NK-92 treated with Interleukin-12 subunit alpha and Interleukin-12 subunit beta, amount 100 ng/mL, for 24 hours (cell line): ENCODE measurements at regions not wholly inside any gene's neighbourhood (a gene's known extent, or its start where the extent isn't known, plus 50 kb on each side); places are given as distances from the start of the nearest gene placed in this dataset.

Experiments used
- DNase-seq: peaks from one replicate; lab custom pipeline; 2025; lab: John Stamatoyannopoulos, UW

DNA sequence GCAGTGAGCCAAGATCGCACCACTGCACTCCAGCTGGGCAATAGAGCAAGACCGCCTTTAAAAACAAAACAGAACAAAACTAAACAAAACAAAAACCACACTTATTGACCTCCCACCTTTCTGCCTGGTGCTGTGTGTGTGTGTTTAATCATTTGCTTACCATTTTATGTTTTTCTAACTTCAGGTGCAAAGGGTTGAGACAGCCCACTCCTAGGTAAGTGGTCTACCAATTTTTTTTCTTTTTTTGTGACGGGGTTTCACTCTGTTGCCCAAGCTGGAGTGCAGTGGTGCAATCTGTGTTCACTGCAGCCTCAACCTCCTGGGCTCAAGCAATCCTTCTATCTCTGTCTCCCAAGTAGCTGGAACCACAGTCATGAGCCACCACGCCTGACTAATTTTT lies 65.8 kb downstream of the SALL1 start:
- DNase-seq, result no peak

DNA sequence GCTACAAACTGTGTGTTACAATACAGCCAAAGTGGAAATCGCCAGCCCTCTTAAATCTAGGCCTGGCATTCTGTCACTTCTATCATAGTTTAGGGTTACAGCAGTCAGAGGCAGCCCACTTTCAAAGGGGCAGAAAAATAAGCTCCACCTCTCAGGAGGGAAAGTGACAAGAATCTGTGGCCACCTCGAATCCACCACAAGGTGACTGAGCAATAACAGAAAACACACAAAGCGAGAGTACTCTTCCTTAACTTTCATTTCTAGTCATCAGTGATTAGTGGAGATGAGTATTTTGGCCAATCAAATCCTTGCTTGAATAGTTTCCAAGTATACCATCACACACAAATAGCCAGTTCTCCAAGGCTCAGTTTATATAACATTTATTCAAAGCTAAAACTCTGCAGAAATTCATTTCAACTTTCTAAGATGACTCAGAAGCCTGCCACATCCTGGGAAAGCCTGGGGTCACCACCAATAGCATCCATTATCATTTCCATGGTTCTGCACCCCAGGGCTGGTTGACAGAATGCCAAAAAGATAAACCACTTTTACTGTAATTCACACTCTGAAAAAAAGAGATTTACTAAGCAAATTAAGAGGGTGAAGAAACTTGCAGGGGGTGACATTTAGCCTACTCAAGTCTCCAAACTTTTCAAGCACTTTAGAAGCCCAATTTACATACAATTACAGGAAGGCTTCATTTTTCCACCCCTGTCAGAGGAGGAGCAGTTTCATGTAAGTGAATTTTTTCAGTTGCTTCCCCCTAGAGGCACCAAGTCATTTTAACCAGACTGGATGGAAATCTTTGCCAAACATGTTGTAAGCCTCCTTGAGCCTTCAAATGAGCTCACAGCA lies 66.8 kb downstream of the SALL1 start:
- DNase-seq, result no peak

DNA sequence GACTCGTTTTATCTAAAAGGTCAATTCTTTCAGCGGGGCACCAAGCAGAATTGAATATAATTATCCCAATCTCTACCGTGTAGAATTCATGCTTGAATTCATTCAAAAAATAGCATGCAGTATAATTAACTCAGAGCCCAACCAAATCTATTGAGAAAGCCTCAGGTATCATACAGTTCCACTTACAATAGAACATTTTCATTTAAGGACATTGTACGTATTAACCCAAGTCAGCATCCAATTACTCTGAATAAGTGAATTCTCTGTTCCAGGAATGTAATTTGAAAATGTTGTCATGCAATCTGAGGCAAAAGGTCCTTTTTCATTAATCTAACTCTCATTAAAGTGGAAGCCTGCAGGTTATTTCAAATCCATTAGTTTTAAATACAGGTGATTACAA lies 78.5 kb downstream of the SALL1 start:
- no peak for DNase-seq

DNA sequence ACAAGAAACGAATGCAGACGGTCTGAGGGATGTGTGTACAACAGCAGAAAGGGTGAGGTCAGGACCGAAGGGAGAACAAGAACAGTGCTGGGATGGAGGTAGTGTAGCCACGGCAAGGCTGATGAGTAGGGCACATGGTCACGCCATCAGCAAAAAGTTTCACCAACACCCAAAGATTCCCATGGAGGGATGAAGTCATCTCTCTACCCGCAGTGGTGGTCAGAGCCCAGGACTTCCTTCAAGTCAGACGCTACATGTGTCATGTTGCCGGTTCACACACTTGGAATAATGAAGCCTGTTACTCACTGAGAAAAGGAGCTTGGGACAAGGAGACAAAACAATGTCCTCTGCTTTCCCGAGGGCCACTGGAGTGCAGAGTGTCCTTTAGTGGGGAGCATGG lies 79.7 kb downstream of the SALL1 start:
- DNase-seq, result no peak

DNA sequence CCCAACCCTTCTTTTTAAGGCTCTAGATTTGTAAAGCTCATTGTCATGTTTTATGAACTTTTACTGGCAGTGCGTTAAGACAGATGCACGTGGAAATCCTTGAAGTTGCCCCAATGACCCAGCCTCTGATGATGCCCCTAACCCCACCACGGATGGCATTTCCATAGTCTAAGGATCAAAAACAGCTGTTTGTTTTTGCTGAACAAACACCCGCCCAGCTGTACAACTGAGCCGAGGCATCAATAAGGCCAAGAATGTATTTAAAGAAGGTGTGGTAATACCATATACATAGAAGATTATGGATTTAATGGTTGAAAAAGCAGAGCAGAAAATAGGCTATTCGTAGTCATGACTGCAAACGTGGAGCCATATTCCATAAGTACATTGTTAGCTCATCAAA lies 83.7 kb downstream of the SALL1 start:
- no peak for DNase-seq

DNA sequence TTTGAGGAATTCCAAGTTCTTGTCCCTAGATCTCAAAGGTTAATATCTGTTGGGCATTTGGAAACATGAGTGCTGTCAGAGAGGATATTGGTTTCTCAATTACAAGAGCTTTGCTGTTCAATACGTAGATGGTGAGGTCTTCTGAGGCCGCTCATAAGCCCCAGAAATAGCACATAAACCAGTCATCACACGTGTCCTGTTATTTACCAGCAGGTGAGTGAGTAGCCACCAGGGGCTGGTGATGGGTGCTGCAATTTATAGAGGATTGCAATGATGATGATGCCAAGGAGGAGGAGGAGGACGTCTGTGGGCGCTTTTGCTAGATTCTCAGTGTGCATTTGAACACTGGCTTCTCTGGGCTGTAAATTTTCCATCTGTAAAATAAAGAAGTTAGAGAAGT lies 89.0 kb downstream of the SALL1 start:
- DNase-seq, result no peak

DNA sequence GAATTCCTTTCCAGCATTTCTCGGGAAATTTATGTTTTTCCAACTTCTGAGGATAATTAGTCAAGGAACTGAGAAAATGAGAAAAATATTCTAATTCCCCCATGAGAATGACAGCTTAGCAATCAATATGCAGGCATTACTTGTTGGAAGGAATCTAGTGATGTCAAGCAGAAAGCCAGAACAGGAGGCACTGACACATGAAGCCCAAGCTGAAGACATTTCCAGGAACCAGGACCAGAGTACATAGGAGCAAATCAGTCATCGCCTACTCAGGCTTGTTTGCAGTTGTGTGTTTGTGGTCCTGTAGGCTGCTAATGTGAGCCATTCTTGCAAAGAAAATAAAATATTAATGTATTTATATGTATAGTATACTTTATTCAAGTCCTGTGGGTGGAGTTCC lies 89.7 kb downstream of the SALL1 start:
- DNase-seq, result no peak

DNA sequence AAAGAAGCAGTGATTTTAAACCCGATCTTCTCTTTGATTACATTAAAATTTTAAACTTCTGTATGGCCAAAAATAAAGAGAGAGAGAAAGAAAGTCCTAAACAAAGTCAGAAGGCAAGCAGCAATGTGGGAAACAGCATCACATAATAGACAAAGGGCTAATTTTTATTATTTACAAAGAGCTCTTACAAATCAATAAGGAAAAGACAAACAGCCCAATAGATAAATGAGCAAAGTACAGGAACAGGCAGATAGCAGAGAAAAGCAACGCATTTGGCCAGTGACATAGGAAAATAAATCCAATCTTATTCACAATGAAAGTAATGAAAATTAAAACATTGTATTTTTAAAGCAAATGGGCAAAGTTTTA lies 93.1 kb downstream of the SALL1 start:
- DNase-seq, result no peak

DNA sequence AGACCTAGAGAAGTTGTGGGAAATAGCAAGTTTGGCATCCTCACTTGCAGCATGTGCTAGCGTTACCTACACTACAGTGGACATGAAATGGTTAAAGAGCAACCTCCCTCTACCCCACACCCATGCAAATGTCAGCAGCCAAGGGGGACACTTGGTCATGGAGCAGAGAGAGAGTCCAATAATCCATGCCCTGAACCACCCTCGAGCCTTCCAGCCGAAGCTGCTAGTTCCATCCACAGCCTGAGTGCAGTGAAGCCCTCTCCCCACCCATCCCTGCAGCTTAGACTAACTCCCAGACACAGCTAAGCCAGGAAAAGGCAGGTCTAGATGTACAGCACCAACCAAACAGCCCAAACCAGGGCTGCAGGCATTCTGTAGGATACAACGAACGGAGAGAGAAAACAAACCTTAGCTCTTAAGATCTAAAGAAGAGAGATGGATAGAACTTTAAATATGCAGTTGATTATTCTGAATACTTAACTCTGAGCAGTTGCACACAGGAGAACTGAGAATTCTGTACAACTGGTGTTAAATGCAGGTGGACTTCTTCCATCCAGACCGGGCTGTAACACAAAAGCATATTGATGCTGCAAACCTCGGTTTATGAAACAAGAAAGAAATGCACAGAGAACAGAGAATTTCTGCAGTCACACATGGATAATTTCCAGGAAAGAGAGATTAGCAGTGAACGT lies 93.8 kb downstream of the SALL1 start:
- DNase-seq, result no peak

DNA sequence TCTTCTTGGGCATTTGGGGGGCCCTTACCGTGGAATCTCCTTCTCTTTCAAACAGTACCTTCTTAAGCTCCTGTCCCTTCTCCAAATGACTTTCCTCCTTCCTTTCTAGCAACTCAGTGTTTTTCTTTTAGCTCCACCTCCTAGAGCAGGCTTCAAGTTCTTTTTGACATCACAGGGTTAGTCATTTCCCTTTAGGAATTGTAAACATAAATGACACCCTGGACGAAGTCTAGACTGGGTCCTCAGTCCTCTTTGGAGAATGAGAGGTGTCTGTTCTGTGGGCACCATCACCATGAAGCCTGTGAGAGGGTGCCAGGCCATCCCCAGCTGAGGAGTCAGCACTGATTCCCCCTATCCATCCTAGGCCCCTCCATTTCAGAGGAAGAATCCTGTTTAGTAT lies 94.7 kb downstream of the SALL1 start:
- no peak for DNase-seq

DNA sequence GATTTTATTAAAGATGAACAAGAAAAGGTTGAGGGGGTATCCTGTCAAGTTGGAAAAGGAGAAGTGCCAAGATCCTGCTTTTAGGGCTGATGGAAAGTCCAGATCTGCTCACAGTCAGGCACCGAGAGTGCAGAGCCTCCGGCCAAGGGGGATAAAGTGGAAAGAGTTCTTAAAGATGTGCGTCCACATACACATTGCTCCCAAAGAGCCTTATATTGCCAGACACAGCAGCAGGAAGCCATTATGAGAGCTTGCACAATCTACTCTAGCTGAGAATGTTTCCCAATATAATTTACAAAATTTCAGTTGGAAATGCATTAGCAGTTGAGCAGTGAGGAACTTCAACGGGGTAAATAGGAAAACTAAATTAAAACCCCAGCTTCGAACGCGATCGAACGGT lies 95.6 kb downstream of the SALL1 start:
- no peak for DNase-seq

DNA sequence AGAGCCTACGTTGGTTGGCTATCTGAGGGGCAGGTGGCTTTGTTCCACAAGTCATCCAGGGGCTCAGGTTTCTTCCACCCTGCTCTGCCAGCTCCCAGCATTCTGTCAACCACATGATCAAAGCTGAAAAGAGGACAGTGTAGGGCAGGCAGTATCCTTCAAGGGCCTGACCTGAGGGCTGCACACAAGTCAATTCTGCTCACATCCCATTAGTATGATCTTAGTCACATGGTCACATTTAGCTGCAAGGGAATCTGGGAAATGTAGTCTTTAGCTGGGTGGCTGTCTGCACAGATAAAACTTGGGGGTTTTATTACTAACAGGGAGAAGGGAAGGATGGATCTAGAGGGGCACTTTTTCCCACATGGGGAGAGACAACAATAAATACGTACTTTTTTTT lies 97.3 kb downstream of the SALL1 start:
- DNase-seq, result no peak

DNA sequence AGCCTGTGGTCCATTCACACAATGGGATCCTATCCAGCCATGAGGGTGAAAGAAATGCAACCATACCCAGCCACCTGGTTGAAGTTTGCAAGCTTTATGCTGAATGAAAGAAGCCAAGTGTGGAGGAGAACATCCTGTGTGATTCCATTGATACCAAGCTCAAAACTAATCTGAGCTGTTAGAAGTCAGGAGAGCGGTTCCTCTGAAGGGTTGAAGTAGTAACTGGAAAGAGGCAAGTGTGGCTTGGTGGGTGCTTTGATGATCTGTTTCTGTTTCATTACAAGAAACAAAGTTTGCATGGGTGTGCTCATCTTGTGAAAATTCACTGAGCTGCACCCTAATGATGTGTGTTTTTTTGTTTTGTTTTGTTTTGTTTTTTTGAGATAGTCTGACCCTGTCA lies 99.4 kb downstream of the SALL1 start:
- no peak for DNase-seq

DNA sequence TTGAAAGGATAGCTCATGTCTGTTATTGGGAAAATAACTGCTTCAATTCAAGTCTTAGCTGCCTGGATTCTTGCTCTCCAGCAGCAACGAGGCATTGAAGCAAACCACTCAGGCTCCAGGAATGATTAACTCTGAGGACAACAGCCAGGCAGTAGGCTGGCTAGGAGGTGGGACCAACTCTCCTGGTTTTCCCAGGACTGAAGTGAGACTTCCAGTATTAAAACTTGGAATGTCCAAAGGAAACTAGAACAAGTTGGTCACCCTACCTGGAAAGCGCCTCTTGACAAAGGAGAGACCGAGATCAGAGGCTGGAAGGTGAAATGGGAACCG lies 100.7 kb downstream of the SALL1 start:
- no peak for DNase-seq

DNA sequence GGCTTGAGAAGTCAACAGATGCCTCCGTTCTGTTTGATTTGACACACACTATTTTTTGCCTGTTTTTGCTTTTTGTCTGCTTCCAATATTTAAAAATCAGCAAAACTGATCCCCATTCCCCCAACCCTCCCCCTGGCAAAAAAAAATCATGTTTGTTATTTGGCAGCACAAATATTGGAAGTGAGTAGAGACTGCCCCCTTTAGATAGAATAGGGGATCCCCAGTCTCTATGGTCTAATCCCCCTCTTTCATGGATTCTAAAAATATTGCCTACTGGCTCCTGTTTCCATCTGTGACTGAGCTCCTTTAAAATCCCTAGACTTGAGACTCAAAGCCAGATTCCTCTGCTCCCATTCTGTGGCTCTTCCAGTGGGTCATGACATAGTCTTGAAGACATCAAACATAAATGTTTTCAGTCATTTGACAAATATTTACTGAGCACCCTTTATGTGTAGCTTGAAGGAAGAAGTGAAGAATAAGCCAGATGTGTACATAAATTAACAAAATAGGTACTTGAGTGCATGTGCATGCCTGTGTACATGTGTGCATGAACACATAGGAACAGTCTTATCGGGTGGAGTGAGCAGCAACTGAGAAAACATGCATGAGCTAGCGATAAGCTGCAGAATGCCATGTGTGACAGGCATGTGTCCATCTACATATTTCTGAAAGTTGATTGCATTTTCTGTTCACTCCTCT lies 101.2 kb downstream of the SALL1 start:
- no peak for DNase-seq

DNA sequence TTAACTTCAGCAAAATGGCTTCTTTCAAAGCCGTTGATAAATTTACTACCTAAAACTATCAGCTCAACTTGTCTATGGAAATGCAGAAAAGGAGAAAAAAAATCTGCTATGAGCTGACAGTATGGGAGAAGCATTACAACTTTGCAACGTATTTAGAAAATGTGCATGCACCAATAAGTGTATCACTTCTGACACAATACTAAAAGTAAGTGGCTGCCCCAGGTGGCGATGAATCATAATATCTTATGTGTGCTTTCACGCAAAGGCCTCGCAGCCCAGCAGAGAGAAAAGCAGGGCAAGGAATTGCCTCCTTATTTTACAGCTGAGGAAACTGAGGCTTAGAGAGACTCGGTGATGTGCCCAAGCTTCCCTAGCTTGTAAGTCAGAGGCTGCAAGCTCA lies 101.8 kb downstream of the SALL1 start:
- DNase-seq, result no peak

DNA sequence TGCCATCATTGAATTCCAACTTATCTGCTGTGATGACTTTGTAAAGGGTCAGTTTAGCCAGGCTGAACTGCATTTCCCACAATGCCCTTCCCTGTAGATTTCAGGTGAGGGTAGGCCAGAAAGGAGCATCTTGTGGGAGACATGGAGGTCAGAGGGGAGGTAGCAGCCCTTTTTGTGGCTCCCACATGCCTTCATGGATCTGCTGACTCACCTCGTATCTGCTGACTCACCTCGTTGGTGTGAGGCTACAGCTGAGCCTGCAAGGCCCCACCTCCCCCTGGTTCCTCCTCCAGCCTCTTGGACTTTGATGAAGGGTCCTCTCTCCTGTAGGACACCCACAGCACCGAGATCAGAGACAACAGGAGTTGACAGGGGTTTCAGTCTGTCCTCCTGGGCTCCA lies 102.5 kb downstream of the SALL1 start:
- DNase-seq, result peak; percentile 4

DNA sequence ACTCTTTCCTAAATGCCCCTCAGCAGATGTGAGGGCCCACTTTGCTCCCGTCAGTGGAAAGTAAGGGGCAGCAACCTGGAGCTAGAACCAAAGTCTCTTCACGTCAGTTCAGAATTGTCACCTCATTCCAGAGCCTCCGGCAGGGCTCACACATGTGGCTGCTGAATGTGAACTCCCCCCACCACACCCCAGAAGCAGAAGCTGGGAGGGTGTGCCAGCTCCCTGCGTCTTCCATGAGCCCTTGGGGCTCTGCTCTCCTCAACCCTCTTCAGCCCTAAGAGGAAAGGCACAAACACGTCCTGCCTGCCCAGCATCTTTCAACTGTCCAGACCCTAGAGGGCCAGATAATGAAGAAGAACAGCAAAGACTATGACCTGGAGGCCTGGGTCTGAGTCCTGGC lies 105.3 kb downstream of the SALL1 start:
- DNase-seq, result no peak

DNA sequence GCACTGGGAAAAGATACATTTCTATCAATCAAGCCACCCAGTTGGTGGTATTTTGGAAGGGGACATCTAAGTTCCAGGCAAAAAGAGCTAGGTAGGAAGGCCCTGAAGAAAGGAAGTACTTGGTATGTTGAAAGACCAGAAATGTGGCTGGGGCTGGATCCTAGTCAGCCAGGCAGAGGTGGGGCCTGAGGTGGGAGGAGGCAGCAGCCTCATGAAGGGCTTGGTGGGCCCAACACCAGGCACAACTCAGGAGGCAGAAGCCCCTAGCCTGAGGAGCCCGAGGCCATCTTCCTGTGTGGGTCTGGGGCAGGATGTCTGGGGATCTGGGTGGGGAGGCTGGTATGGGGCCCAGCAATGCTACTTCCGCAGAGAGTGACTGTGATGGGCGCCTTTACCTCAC lies 105.9 kb downstream of the SALL1 start:
- no peak for DNase-seq

DNA sequence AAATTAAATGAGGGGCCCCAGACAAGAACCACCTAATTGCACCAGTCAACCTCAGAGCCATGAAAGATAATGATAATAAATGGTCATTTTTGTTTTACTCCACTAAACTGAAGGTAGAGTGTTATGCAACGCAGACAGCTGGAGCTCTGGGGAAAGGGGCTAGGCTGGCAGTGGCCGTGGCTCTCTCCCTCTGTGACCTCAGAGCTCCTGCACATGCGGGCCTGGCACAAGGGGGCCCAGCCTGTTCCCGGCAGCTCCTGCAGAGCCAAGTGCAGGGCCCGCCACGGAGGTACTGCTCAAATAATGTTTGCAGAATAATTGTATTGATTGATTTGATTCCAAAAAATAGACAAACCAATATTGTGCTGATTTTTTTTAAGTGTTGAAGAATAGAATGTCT lies 109.5 kb downstream of the SALL1 start:
- DNase-seq, result no peak

DNA sequence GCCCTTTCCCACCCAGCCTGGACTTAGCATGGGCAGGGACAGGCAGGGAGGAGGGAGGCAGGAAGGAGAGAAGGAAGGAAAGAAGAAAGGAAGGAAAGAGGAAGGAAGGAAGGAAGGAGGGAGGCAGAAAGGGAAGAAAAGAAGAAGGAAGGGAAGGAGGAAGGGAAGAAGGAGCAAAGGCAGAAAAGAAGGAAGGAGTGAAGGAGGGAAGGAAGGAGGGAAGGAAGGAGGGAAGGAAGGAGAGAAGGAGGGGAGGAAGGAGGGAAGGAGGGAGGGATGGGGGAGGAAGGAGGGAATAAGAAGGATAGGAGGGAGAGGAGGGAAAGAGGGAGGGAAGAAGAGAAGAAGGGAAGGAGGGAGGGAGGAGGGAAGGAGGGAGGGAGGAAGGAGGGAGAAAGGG lies 110.4 kb downstream of the SALL1 start:
- DNase-seq, result no peak

DNA sequence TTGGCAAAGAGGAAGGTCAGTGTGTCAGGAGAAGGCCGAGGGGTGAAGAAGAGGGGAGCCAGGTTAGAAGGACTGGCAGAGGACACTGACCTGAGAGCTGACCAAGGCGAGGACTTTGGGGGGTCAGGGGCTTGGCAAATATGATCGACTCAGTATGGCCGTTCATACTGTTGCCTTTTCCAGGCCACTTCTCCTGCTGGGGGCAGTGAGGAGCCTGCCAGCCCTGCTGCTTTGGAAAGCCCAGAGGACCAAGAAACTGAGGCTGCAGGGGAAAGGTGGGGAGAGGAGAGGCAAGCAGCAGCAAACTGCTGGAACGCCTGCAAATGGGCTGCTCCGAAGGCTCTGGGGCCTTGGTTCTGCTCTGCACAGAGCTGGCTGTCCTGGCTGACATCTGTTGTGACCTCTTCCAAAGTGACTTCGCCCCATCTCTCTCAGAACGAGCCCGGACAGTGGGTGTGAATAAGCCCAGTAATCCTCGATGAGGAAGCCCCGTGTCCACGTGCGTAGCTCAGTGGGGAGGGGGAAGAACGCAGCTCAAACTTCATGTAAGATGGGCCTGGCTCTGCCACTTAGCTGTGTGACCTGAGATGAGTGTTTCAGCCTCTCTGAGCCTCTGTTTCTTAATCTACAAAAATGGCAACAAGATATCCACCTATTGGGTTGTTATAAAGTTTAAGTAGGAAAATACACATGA lies 111.3 kb downstream of the SALL1 start:
- no peak for DNase-seq

DNA sequence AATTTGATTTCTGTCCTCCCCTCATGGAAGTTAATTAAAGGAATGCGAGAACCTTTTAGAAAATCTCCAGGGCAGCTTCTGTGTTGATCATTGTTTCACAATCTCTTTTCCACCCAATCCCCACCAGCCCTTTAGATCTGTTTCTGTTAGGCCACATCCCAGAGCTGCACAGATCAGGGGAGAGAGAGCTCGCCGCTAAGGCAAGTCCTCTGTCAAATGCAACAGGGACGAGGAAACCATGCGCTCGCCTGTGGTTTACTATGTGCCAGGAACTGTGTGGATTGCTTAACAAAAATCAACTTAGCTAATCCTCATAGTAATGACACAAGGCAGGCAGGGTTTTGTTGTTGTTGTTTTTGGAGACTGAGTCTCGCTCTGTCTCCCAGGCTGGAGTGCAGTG lies 115.4 kb downstream of the SALL1 start:
- no peak for DNase-seq
